ENCODE measurements at regions not wholly inside any gene's neighbourhood (a gene's known extent, or its start where the extent isn't known, plus 50 kb on each side); places are given as distances from the start of the nearest gene placed in this dataset.

GRCh38 chr5:174980952-174981351, 256.6 kb downstream of the MSX2 start:
- H3K9me3 Mint-ChIP-seq: 0 out of 2 replicates have a peak, but pooled peaks cover 4% of the 10 kb centered on the region
- H3K4me1 Mint-ChIP-seq: peaks cover 12% of the 10 kb centered on the region
- DNase-seq (ENCODE audit: low spot score) (no peak), ATAC-seq (no peak; the same call in 1 of the 2 replicates)
- no peak overlapping the region for H3K4me3 Mint-ChIP-seq
- TF ChIP-seq HMGA2 (CRISPR knock-in tag; IDR thresholded peaks at IDR 0.05): no peak
- TF ChIP-seq PRRX2 (CRISPR knock-in tag; IDR thresholded peaks at IDR 0.05): no peak
- no peak for TF ChIP-seq USF1 (CRISPR knock-in tag; IDR thresholded peaks at IDR 0.05)
- TF ChIP-seq ARID4B (CRISPR knock-in tag; IDR thresholded peaks at IDR 0.05; ENCODE audit: borderline replicate concordance): no peak
- no peak for TF ChIP-seq ESRRA (CRISPR knock-in tag; IDR thresholded peaks at IDR 0.05; ENCODE audit: borderline replicate concordance)
- no peak for TF ChIP-seq E2F4 (CRISPR knock-in tag; IDR thresholded peaks at IDR 0.05; ENCODE audit: borderline replicate concordance, low read depth)
- TF ChIP-seq ZNF396 (CRISPR knock-in tag; IDR thresholded peaks at IDR 0.05; ENCODE audit: borderline replicate concordance): no peak
- TF ChIP-seq MXD4 (CRISPR knock-in tag; IDR thresholded peaks at IDR 0.05; ENCODE audit: borderline replicate concordance): no peak
- no peak for TF ChIP-seq SMAD4 (CRISPR knock-in tag; IDR thresholded peaks at IDR 0.05)
- no peak for TF ChIP-seq NFATC4 (CRISPR knock-in tag; IDR thresholded peaks at IDR 0.05)
- POLR2A ChIA-PET: no interaction called here
- H3K27me3 Mint-ChIP-seq (ENCODE audit: low read depth): no peaks in the 10 kb centered on the region
- no peak overlapping the region for H3K27ac Mint-ChIP-seq
- CTCF ChIA-PET: no interaction called here
- H3K36me3 Mint-ChIP-seq: no peaks in the 10 kb centered on the region

- Mint-ChIP-seq H3K27ac (no peak overlapping the region), H3K9me3 (peaks cover 22% of the 10 kb centered on the region), H3K4me1 (peaks cover 11% of the 10 kb centered on the region), H3K36me3 (peaks cover under 1% of the 10 kb centered on the region), H3K27me3 (ENCODE audit: low read depth) (no peaks in the 10 kb centered on the region; the same call in 1 of the 2 replicates), H3K4me3 (no peak overlapping the region)
- ChIA-PET POLR2A (no interaction called here), CTCF (interaction anchor here (0.5 kb wide), 1 partner anchor 59 kb away, joined by 3 read pairs; no protein-coding TSS in a partner anchor)
- no peak for TF ChIP-seq MYBL2 (CRISPR knock-in tag; IDR thresholded peaks at IDR 0.05)
- no peak for TF ChIP-seq ERG (CRISPR knock-in tag; IDR thresholded peaks at IDR 0.05)
- TF ChIP-seq IRF1 (CRISPR knock-in tag; IDR thresholded peaks at IDR 0.05): no peak
- TF ChIP-seq RORB (CRISPR knock-in tag; IDR thresholded peaks at IDR 0.05): no peak
- TF ChIP-seq ZNF263 (CRISPR knock-in tag; IDR thresholded peaks at IDR 0.05; ENCODE audit: low read depth): no peak
- TF ChIP-seq AR (CRISPR knock-in tag; IDR thresholded peaks at IDR 0.05): no peak
- no peak for TF ChIP-seq FOXP1 (CRISPR knock-in tag; IDR thresholded peaks at IDR 0.05; ENCODE audit: borderline replicate concordance)
- DNase-seq (ENCODE audit: low spot score) (no peak), ATAC-seq (no peak)
These were observed 247.9 kb downstream of the MSX2 start for GRCh38 chr5:174972291-174972690.

Measured in WTC11 (cell line).